ENCODE measurements at regions not wholly inside any gene's neighbourhood (a gene's known extent, or its start where the extent isn't known, plus 50 kb on each side); places are given as distances from the start of the nearest gene placed in this dataset.
A peak's percentile ranks its signal among the peaks of the same experiment; 100 is the strongest.
"Not testable (repeated sequence)": the region's sequence is repeated elsewhere in the genome, so short reads cannot be mapped to it uniquely, and the experiment has no call there.

- no peak for DNase-seq
Measured at GRCh38 chr9:100639854-100640253, 62.0 kb downstream of the CAVIN4 start.

- DNase-seq = no peak
Measured at GRCh38 chr9:100640447-100641050, 62.7 kb downstream of the CAVIN4 start.

GRCh38 chr9:100641166-100641565 is 63.3 kb downstream of the CAVIN4 start:
- DNase-seq = no peak

DNA sequence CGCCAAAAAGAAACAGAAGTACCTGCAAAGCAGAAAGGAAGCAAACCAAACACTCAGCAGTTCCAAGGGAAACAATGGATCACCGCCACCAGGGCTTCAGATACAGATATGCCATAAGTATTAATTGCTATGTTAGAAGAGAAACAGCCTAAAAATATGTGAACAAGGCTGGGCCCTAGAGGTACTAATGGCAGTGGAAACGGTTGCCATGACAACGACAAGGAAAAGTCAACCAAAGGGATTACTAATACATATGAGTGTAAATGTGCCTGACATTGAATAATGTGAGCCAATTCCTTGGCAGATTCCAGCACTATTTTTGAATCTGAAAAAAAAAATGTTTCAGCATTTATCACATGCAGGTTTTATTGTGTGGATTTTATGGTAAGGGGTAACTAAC is 75.0 kb downstream of the CAVIN4 start:
- DNase-seq = no peak

DNA sequence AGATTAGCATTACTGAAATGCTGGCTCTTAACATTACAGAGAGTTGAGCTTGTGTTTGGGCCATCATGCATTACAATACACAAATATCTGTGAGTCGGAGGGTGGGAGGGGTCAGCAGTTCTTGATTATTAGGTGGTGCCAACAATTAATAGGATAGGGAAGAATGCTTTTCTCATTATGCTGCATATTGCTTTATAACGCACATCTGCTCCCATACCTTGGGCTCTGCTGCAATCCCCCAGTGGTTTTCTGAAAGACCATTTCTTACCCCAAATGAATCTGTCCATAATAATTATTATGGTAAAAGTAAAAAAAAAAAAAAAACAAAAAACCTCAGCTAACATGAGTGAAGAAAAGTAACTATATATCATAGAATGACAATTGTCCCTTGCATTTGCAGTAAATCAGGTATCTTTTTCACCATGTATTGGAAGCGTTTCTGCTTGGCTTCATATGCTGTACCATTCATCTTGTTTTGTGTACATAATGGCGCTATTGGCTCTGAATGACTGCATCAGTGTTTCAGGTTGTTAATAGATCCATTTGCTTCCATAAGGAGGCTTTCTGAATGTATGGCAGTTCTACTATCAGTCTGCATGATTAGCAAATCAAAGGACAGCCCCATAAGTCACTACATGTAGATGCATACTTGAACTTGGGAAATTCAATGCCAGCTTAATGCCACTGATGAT is 75.9 kb downstream of the CAVIN4 start:
- DNase-seq = no peak

DNA sequence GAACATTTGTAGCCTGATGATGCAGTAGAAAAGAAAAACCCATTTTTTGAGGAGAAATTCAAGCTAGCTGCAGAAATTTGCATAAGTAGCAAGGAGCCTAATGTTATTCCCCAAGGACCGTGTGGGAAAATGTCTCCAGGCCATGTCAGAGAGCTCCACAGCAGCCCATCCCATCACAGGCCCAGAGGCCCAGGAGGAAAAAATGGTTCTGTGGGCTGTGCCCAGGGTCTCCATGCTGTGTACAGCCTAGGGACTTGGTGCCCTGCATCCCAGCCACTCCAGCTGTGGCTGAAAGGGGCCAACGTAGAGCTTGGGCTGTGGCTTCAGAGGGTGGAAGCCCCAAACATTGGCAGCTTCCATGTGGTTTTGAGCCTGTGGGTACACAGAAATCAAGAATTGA is 79.0 kb downstream of the CAVIN4 start:
- not testable (repeated sequence) for DNase-seq

DNA sequence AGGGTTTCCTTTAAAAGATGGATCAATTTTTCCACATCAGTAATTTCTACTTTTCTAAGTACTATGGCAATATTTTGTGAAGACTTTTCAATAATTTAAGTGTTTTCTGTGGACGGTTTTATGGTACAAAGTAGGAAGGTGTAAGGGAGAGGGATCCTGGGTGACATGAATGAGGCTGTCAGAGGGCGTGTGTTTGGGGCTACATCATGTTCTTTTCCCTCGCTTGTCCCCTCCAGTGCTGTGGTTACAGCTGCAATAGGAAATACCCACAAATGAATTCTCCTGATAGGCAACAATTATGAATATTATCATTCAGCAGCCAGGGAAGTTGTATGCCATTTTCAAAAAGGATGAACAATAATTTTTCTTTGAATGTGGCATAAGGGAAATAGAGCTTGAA is 83.8 kb downstream of the CAVIN4 start:
- DNase-seq = no peak

GRCh38 chr9:100662122-100662521 is 84.2 kb downstream of the CAVIN4 start:
- no peak for DNase-seq

DNA sequence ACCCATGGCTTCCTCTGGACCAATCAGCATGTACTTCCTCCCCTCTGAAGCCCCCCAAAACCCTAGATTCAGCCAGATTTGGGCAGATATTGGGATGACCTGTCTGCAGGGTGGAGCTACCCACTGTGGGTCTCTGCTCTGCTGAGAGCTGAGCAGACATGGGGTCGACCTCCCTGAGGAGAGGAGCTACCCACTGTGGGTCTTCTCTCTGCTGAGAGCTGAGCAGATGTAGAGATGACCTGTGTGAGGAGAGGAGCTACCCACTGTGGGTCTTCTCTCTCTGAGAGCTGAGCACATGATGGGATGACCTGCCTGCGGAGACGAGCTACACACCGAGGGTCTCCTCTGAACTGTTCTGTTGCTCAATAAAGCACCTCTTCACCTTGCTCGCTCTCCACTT is 89.6 kb downstream of the CAVIN4 start:
- DNase-seq = no peak

GRCh38 chr9:100668024-100668423 is 90.1 kb downstream of the CAVIN4 start:
- DNase-seq = no peak

DNA sequence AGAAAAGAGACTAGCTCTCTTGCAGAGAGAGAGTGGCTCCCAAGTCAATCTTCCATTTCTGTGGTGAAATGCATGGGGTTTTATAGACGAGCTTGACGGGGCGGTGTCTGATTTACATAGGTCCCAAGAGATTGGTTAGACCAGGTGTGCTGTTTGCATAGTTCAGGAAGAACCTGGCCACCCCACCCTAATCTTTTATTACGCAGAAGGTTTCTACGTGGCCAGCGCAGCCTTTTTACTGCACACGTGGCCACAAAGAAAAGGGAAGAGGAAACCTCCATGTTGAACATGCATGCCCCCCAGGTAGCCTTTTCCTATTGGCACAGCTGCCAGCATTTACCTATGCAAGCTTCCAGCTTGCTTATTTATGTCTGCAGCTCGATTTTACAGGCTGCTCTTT is 92.1 kb downstream of the CAVIN4 start:
- DNase-seq = no peak

DNA sequence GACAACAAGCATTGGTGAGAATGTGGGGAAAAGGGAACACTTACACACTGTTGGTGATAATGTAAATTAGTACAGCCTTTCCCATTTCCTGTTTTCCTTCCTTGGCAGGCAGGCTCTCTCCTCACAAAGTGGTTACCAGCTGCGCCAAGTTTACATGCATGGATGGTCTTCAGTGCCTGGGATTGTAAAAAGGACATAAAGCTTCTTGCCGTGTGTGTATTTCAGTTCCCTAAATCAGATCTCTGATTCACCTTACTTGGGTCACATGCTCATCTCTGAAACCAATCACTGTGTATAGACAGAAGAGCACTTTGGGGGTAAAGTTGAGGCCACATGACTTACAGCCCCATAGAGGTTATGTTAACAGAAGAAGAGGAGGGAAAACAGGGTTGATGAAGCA is 92.8 kb downstream of the CAVIN4 start:
- no peak for DNase-seq

DNA sequence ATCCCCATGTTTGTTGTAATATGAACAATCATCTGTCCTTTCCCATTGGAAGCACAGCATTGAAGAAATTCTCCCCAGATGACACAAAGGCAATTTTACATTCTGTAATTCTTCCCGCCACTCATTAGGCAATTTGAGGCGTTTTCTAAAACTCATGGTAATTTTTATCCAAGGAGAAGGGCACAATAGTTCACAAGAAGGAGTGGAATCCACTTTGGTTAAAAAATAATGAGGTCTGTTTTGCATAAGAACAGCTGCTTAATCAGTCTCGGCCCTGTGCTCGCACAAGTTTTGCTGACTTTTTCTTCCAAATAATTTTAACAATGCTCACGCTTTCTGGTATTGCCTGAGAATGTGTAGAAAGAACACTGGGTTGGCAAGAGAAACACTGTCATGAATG is 94.0 kb downstream of the CAVIN4 start:
- no peak for DNase-seq

- DNase-seq = no peak
Measured at GRCh38 chr9:100673249-100673648, 95.4 kb downstream of the CAVIN4 start.

DNA sequence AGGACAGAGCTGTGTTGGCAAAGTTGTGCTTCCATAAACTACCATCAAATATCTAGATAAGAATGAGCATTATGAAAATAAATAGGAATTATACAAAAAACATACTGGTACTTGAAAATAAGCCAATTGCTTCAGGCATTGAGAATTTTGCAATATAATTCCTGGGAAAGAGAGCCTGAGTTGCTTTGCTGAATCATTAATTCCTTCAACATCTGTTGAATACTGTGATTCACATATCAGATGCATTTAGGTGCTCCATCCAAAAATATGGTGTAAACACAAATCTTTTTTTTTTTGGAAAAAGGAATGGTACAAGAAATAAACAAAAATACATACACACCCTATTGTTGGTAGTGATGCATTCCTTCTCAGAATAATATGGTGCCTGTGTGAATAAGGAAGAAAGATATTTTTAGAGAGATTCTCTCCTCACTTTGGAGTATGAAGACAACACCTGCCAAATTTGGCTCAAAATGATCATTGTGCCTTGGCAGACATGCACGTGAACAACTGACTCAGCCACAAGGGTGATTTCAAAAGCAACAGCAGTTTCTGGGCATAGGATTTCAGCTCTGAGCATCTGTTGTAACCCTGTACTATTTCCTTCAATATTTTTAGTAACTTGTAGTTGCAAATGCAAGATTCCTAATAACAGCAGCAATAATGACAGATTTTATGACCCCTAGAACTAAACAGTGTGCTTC is 96.7 kb downstream of the CAVIN4 start:
- no peak for DNase-seq

- DNase-seq = no peak
Measured at GRCh38 chr9:100679834-100680233, 102.0 kb downstream of the CAVIN4 start.

GRCh38 chr9:100686420-100686819 is 108.5 kb downstream of the CAVIN4 start:
- no peak for DNase-seq

- DNase-seq = no peak
Measured at GRCh38 chr9:100689635-100690034, 111.8 kb downstream of the CAVIN4 start.

DNA sequence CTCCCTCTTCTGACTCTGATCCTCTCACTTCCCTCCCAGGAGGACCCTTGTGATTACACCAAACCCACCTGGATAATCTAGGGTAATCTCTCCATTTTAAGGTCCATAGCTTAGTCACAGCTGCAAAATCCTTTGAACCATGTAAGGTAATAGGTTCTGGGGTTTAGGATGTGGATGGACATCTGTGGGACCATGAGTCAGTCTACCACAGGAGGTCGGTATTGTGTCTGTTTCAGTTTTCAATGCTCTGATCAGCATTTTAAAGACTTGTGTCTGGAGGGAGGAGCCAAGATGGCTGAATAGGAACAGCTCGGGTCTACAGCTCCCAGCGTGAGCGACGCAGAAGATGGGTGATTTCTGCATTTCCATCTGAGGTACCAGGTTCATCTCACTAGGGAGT is 112.6 kb downstream of the CAVIN4 start:
- no peak for DNase-seq

GRCh38 chr9:100697339-100697738 is 119.5 kb downstream of the CAVIN4 start:
- DNase-seq = no peak

GRCh38 chr9:100698945-100699344 is 121.1 kb downstream of the CAVIN4 start:
- no peak for DNase-seq

- DNase-seq = no peak
Measured at GRCh38 chr9:100699668-100700067, 121.8 kb downstream of the CAVIN4 start.

GRCh38 chr9:100700689-100701318 is 122.9 kb downstream of the CAVIN4 start:
- peak; percentile 16 for DNase-seq

Measured in EL (cell line).